Prostate gland (tissue), 2 donors: ENCODE measurements at regions not wholly inside any gene's neighbourhood (a gene's known extent, or its start where the extent isn't known, plus 50 kb on each side); places are given as distances from the start of the nearest gene placed in this dataset.

Experiments used
- DNase-seq: peaks from one replicate; pipeline ENCODE4 v3.0.0-alpha.2; 2019; ENCODE audit warnings: low spot score
- H3K27ac ChIP-seq, 2 donors: fragments of 200-600 bp; sonication (generic); 2 replicates each; pipeline ENCODE4 v1.5.1; 2017 to 2019
- H3K27me3 ChIP-seq: fragments of 200-600 bp; sonication (generic); replicated peaks from 2 replicates; pipeline ENCODE4 v1.5.1; 2019; ENCODE audit not compliant: insufficient read depth
- H3K36me3 ChIP-seq, 2 donors: fragments of 200-600 bp; sonication (generic); 1 replicate in 1 of 2; 2 replicates in 1 of 2; pipeline versions ENCODE4 v1.5.1 to v1.8.1; 2017 to 2019
- H3K4me1 ChIP-seq: fragments of 200-600 bp; sonication (generic); replicated peaks from 2 replicates; pipeline ENCODE4 v1.5.1; 2019
- H3K4me3 ChIP-seq, 2 donors: fragments of 200-600 bp; sonication (generic); 2 replicates each; pipeline ENCODE4 v1.5.1; 2017 to 2019
- H3K9me3 ChIP-seq: fragments of 200-600 bp; sonication (generic); 2 replicates; pipeline ENCODE4 v1.5.1; 2017
- POLR2A ChIP-seq: fragments of 450-650 bp; IDR thresholded peaks from one replicate; pipeline ENCODE4 v1.6.1; 2016; ENCODE audit warnings: antibody characterized with exemption, mild to moderate bottlenecking
- POLR2AphosphoS5 ChIP-seq: sonication (generic); formaldehyde crosslinking; IDR thresholded peaks from one replicate; pipeline ENCODE4 v1.6.1; 2017; ENCODE audit warnings: antibody characterized with exemption
- WGBS: methylation state at CpG from one replicate; pipeline ENCODE4 v1.1.5; 2018; 5-methylcytosine and 5-hydroxymethylcytosine counted together
- intact Hi-C: fragments of 100-400 bp; cut with DNase I; formaldehyde crosslinking; loops from one replicate; pipeline ENCODE4 v1.14.2; 2022
- TF ChIP-seq, protein P1 (sequence below), 4 experiments: fragments of 200-600 bp in 2 of 4; fragments of 450-650 bp in 2 of 4; sonication (generic) in 2 of 4; IDR thresholded peaks; 1 replicate in 3 of 4; 2 replicates in 1 of 4; pipeline ENCODE4 v1.5.1; 2016 to 2019; ENCODE audit warnings: antibody characterized with exemption in 4 of 4, mild to moderate bottlenecking in 2 of 4, moderate library complexity in 2 of 4

DNA sequence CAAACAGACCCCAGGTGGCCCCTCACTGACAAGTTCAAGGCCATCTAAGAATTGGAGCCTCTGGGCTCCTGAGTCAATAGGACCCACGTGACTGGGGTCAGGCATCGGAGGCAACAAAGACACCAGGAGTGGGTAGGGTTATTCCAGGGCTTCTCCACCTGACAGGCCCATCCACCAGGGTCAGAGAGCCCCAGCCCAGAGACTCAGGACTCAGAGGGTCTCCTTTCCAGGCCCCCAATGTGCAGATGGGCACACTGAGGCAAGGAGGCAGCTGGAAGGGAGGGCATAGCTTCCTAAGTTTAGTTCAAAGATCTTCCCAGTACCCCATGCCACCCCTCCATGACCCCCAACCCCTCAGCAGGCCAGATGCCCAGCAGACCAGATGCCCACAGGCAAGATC lies 388.6 kb downstream of the MATN1 start:
- no peaks in the 10 kb centered on the region for H3K9me3 ChIP-seq
- no peaks in the 10 kb centered on the region for H3K36me3 ChIP-seq
- no peak overlapping the region for H3K4me3 ChIP-seq
- WGBS = 60% methylated on average over 2 of the region's 2 CpGs
- DNase-seq = no peak
- intact Hi-C loops = no loop called here
- no peak overlapping the region for H3K27ac ChIP-seq
- H3K27me3 ChIP-seq = no peaks in the 10 kb centered on the region
- H3K4me1 ChIP-seq = no peaks in the 10 kb centered on the region
- TF ChIP-seq POLR2A (no peak), POLR2AphosphoS5 (no peak)
- TF ChIP-seq, protein P1, sequence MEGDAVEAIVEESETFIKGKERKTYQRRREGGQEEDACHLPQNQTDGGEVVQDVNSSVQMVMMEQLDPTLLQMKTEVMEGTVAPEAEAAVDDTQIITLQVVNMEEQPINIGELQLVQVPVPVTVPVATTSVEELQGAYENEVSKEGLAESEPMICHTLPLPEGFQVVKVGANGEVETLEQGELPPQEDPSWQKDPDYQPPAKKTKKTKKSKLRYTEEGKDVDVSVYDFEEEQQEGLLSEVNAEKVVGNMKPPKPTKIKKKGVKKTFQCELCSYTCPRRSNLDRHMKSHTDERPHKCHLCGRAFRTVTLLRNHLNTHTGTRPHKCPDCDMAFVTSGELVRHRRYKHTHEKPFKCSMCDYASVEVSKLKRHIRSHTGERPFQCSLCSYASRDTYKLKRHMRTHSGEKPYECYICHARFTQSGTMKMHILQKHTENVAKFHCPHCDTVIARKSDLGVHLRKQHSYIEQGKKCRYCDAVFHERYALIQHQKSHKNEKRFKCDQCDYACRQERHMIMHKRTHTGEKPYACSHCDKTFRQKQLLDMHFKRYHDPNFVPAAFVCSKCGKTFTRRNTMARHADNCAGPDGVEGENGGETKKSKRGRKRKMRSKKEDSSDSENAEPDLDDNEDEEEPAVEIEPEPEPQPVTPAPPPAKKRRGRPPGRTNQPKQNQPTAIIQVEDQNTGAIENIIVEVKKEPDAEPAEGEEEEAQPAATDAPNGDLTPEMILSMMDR (IDR thresholded peaks at IDR 0.05) = no peak

DNA sequence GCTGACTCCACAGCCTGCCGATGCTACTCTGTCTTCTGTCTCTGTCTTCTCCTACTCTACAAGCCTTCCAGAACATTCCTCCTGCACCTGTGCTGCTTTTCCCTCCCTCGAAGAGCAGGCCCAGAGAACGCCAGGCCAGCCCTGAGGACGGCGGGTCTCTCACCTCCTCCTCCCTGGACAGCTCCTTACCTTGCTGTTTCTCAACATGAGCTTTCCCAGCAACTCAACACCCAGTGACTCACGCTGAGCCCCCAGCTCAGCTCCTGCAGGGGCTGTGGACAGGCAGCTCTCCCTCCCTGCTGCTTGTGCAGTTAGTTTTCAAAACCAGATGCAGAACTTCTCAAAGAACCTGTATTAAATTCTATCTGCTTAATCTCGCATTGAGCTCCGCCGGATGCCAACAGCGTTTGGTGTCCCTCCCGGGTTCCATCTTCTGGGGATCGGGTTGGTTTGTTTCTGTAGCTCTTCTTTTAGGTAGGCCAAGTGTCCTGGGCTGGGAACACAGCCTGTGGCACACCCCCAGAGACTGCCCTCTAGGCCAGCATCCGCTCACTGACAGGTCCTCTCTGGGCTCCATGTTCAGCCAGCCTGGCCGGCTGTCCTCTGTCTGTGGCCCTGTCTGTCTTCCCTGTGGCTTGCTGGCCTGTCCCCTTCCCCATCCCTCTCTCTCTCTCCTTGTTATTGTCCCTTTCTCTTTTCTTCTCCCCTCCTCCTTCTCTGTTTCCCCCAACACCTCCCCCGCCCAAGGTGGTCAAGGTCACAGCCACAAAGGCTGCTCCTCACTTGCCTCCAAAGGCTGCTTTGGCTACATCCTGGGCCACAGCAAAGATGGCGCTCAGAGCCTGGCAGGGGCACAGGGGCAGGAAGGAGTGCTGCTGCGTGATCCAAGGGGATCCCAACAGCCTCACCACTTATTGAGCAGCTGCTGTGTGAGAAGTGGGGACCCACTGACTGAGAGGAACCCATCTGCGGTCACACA lies 391.0 kb downstream of the MATN1 start:
- Histone ChIP-seq H3K9me3 (no peaks in the 10 kb centered on the region), H3K4me1 (no peaks in the 10 kb centered on the region), H3K4me3 (no peak overlapping the region), H3K27ac (no peak overlapping the region), H3K36me3 (no peaks in the 10 kb centered on the region), H3K27me3 (no peaks in the 10 kb centered on the region)
- intact Hi-C loops = no loop called here
- 84% methylated on average over 18 of the region's 18 CpGs for WGBS
- DNase-seq = no peak
- no peak for TF ChIP-seq POLR2A
- TF ChIP-seq POLR2AphosphoS5 = no peak
- TF ChIP-seq, protein P1 (IDR thresholded peaks at IDR 0.05) = no peak

DNA sequence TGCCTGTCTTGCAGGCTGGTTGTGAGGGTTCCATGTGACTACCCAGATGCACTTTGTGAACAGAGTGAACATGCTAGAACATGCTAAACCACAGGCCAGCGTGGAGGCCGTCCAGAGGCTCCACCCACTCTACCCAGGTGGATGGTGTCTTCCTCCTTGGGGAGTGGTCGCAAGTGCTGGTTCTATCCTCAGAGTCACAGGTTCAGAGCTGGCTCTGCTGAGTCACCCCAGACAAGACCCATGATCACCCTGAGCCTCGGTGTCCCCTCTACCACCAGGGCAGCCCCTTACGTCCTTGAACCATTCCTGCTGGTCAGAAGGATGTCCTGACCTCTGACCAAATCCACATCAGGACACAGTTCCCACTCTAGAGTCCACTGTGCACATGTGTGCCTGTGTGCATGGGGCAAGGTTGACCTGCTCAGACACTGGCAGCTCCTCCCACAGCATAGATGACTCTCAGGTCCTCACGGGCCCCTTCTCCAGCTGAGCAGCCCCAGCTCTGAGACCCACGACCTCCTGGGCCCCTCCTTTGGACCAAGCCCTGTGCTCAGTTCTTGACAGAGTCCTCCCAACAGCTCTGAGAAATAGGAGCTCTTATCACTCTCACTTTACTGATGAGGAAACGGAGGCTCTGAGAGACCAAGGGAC lies 391.8 kb downstream of the MATN1 start:
- Histone ChIP-seq H3K4me3 (no peak overlapping the region), H3K4me1 (no peaks in the 10 kb centered on the region), H3K9me3 (no peaks in the 10 kb centered on the region), H3K36me3 (no peaks in the 10 kb centered on the region), H3K27me3 (no peaks in the 10 kb centered on the region), H3K27ac (no peak overlapping the region)
- DNase-seq = no peak
- 63% methylated on average over 7 of the region's 8 CpGs for WGBS
- intact Hi-C loops = no loop called here
- TF ChIP-seq, protein P1 (IDR thresholded peaks at IDR 0.05) = no peak
- no peak for TF ChIP-seq POLR2AphosphoS5
- TF ChIP-seq POLR2A = no peak

- DNase-seq = no peak
Measured at GRCh38 chr1:30330644-30331043, 392.7 kb downstream of the MATN1 start.

More at GRCh38 chr1:30330644-30331043, 392.7 kb downstream of the MATN1 start:
- H3K27ac ChIP-seq = no peak overlapping the region
- no peaks in the 10 kb centered on the region for H3K27me3 ChIP-seq
- intact Hi-C loops = no loop called here
- no peak for TF ChIP-seq POLR2AphosphoS5
- no peak for TF ChIP-seq POLR2A
- TF ChIP-seq, protein P1 (IDR thresholded peaks at IDR 0.05) = no peak
- H3K4me3 ChIP-seq = no peak overlapping the region
- WGBS = 79% methylated on average over 7 of the region's 7 CpGs
- H3K4me1 ChIP-seq = no peaks in the 10 kb centered on the region
- no peaks in the 10 kb centered on the region for H3K9me3 ChIP-seq
- H3K36me3 ChIP-seq = no peaks in the 10 kb centered on the region
